K562 (cell line): ENCODE measurements at regions not wholly inside any gene's neighbourhood (a gene's known extent, or its start where the extent isn't known, plus 50 kb on each side); places are given as distances from the start of the nearest gene placed in this dataset.

Source experiments
- ATAC-seq: fragments of 200-7000 bp; cut with Tn5 transposase; 3 replicates; pipeline ENCODE4 v1.9.1; 2020; ENCODE audit warnings: moderate library complexity
- BruUV-seq: library from RNA; stranded (reverse); fragments of 400-500 nt; replicated peaks from 2 replicates; lab custom pipeline; 2021; lab: Mats Ljungman, UMichigan
- CTCF ChIA-PET: fragments of 300-600 bp; formaldehyde crosslinking; extraction: SDS; loops from one replicate; lab custom pipeline; 2021; ENCODE audit warnings: low intra/inter-chr PET ratio; lab: Yijun Ruan, JAX
- POLR2A ChIA-PET: fragments of 300-600, 350-650 bp; sonication (Branson Sonifier 250); formaldehyde crosslinking; extraction: SDS; loops from one replicate; lab custom pipeline; 2021; ENCODE audit warnings: antibody characterized with exemption, inconsistent platforms; lab: Yijun Ruan, JAX
- DNase-seq, 4 experiments: peaks; one replicate each; pipeline versions ENCODE4 v3.0.0 to v3.0.0-alpha.2; 2011 to 2018; ENCODE audit warnings: low spot score in 3 of 4, mixed read lengths in 3 of 4; ENCODE audit errors: extremely low read depth in 1 of 4
- FAIRE-seq: peaks from 2 replicates; lab custom pipeline; 2011; peaks lifted over from hg19 to GRCh38; lab: Jason Lieb, UNC
- H2AFZ ChIP-seq: 2 replicates; pipeline ENCODE4 v1.6.0; 2011; ENCODE audit warnings: low read depth, low read length, control low read depth, inconsistent platforms
- H3K27ac ChIP-seq: fragments of 200-600 bp; 3 replicates; pipeline ENCODE4 v1.8.0; 2011; ENCODE audit warnings: low read depth, mild to moderate bottlenecking, control low read depth, inconsistent platforms, low read length, moderate library complexity, mixed read lengths; ENCODE audit errors: extremely low read depth
- H3K27me3 ChIP-seq, 2 experiments: fragments of 300-600 bp in 1 of 2; 2 replicates in 1 of 2; 3 replicates in 1 of 2; pipeline versions ENCODE4 v1.6.0 to v1.8.0; 2011; ENCODE audit warnings: inconsistent platforms in 2 of 2, low read length in 2 of 2, mild to moderate bottlenecking in 1 of 2, mixed read lengths in 1 of 2, moderate library complexity in 1 of 2; ENCODE audit not compliant: control insufficient read depth in 2 of 2, insufficient read depth in 2 of 2
- H3K36me3 ChIP-seq: fragments of 300-600 bp; 3 replicates; pipeline ENCODE4 v1.8.0; 2011; ENCODE audit warnings: mild to moderate bottlenecking, low read length, inconsistent platforms; ENCODE audit not compliant: control insufficient read depth, insufficient read depth
- H3K4me1 ChIP-seq, 2 experiments: fragments of 200-600 bp in 1 of 2; replicated peaks in 1 of 2; 2 replicates in 1 of 2; 3 replicates in 1 of 2; pipeline versions ENCODE4 v1.5.1 to v1.8.0; 2011; ENCODE audit warnings: inconsistent platforms in 2 of 2, low read length in 2 of 2, mild to moderate bottlenecking in 1 of 2, mixed read lengths in 1 of 2, moderate library complexity in 1 of 2; ENCODE audit not compliant: control insufficient read depth in 2 of 2, insufficient read depth in 2 of 2
- H3K4me2 ChIP-seq: 2 replicates; pipeline ENCODE4 v1.6.1; 2011; ENCODE audit warnings: low read length, control low read depth, inconsistent platforms, mixed read lengths; ENCODE audit not compliant: insufficient read depth
- H3K4me3 ChIP-seq: fragments of 200-600 bp; sonication (generic), shearing (Covaris generic); 2 replicates; pipeline ENCODE4 v1.5.1; 2016; ENCODE audit warnings: control low read depth, inconsistent platforms
- H3K79me2 ChIP-seq: fragments of 200-600 bp; 3 replicates; pipeline ENCODE4 v1.8.0; 2011; ENCODE audit warnings: low read length, inconsistent platforms; ENCODE audit not compliant: control insufficient read depth, insufficient read depth
- H3K9ac ChIP-seq, 2 experiments: 2 replicates each; pipeline versions ENCODE4 v1.6.0 to v1.6.1; 2011; ENCODE audit warnings: low read depth in 2 of 2, low read length in 2 of 2, control low read depth in 1 of 2, inconsistent platforms in 1 of 2, mild to moderate bottlenecking in 1 of 2, mixed read lengths in 1 of 2; ENCODE audit not compliant: insufficient read depth in 1 of 2
- H3K9me1 ChIP-seq: one replicate; pipeline ENCODE4 v1.6.0; 2011; ENCODE audit warnings: inconsistent platforms, mild to moderate bottlenecking, low read length, moderate library complexity; ENCODE audit not compliant: control insufficient read depth, insufficient read depth
- H3K9me3 ChIP-seq: replicated peaks from 2 replicates; pipeline ENCODE4 v1.5.1; 2011; ENCODE audit warnings: low read depth, low read length, inconsistent platforms; ENCODE audit not compliant: control insufficient read depth, insufficient read depth
- H4K20me1 ChIP-seq: replicated peaks from 2 replicates; pipeline ENCODE4 v1.6.1; 2011; ENCODE audit warnings: low read length, inconsistent platforms, mixed read lengths; ENCODE audit not compliant: control insufficient read depth, insufficient read depth
- HDGF ChIP-seq: fragments of 450-650 bp; IDR thresholded peaks from 2 replicates; pipeline ENCODE4 v1.6.1; 2016
- PKNOX1 ChIP-seq: fragments of 450-650 bp; IDR thresholded peaks from 2 replicates; pipeline ENCODE4 v1.6.1; 2016
- PPARD ChIP-seq: fragments of 250-450 bp; sonication (Bioruptor Pico); IDR thresholded peaks from 2 replicates; pipeline ENCODE4 v1.8.0; 2022; ENCODE audit warnings: inconsistent platforms, mild to moderate bottlenecking, moderate library complexity
- ZBTB7A ChIP-seq: IDR thresholded peaks from 2 replicates; pipeline ENCODE4 v1.6.1; 2011; ENCODE audit warnings: low read depth, mild to moderate bottlenecking, low read length, moderate library complexity, borderline replicate concordance; ENCODE audit not compliant: control insufficient read depth
- ZNF277 ChIP-seq: fragments of 250-450 bp; sonication (Bioruptor Pico); IDR thresholded peaks from 2 replicates; pipeline ENCODE4 v1.8.0; 2022; ENCODE audit warnings: inconsistent platforms, mild to moderate bottlenecking, moderate library complexity, borderline replicate concordance
- ZNF583 ChIP-seq: fragments of 250-450 bp; sonication (Bioruptor Pico); IDR thresholded peaks from 2 replicates; pipeline ENCODE4 v1.4.0; 2020
- ZNF584 ChIP-seq: fragments of 200-800 bp; sonication (Bioruptor generic); IDR thresholded peaks from 2 replicates; pipeline ENCODE4 v1.6.1; 2016; ENCODE audit warnings: low read depth, mild to moderate bottlenecking, missing genetic modification characterization, missing compliant biosample characterization
- WGBS: fragments of 100-300 bp; shearing (Covaris generic); methylation state at CpG from one replicate; pipeline ENCODE4 v1.1.6; 2016; ENCODE audit warnings: low coverage, mixed read lengths; ENCODE audit not compliant: insufficient coverage; ENCODE audit errors: missing lambda C conversion rate; 5-methylcytosine and 5-hydroxymethylcytosine counted together
- in situ Hi-C: fragments of 300-500 bp; cut with MboI; formaldehyde crosslinking; loops from 4 replicates; pipeline ENCODE4 v1.15.0; 2018; ENCODE audit warnings: inconsistent platforms, mixed read lengths
- intact Hi-C: fragments of 100-400 bp; cut with micrococcal nuclease; formaldehyde crosslinking; loops from 2 replicates; pipeline ENCODE4 v1.14.2; 2022

GRCh38 chr10:63723741-63724140, 202.5 kb downstream of the REEP3 start:
- POLR2A ChIA-PET, result interaction anchor here (0.7 to 1.9 kb wide), 3 partner anchors 10 to 556 kb away, joined by 4 to 5 read pairs (median 5); no protein-coding TSS in a partner anchor
- CTCF ChIA-PET, result no interaction called here

More at GRCh38 chr10:63723741-63724140, 202.5 kb downstream of the REEP3 start:
- H3K4me2 ChIP-seq, result no peak overlapping the region
- FAIRE-seq (no peak), ATAC-seq (no peak; the same call in 2 of the 3 replicates), DNase-seq (no peak)
- H2AFZ ChIP-seq, result no peak overlapping the region
- H3K27ac ChIP-seq, result no peak overlapping the region
- no peaks in the 10 kb centered on the region for H3K9me1 ChIP-seq
- no peaks in the 10 kb centered on the region for H3K4me1 ChIP-seq
- no peaks in the 10 kb centered on the region for H3K9me3 ChIP-seq
- no peaks in the 10 kb centered on the region for H4K20me1 ChIP-seq
- 1% methylated on average over 7 of the region's 7 CpGs for WGBS
- TF ChIP-seq ZNF277 (no peak), HDGF (no peak), ZBTB7A (no peak), ZNF584 (CRISPR knock-in tag) (no peak), PPARD (CRISPR knock-in tag) (no peak), ZNF583 (CRISPR knock-in tag) (no peak), PKNOX1 (no peak)
- no peak overlapping the region for H3K4me3 ChIP-seq
- intact Hi-C loops, result loop anchor here (5.0 to 10.0 kb wide), 2 partner anchors 1129 to 1476 kb away; no protein-coding TSS in a partner anchor
- in situ Hi-C loops, result loop anchor here (5.0 kb wide), 2 partner anchors 91 to 561 kb away; no protein-coding TSS in a partner anchor
- 0 out of 4 replicates have a peak overlapping the region, but pooled peaks of 1 of the 2 experiments have one; percentile 45 for H3K9ac ChIP-seq
- H3K79me2 ChIP-seq, result no peaks in the 10 kb centered on the region
- no peaks in the 10 kb centered on the region for H3K36me3 ChIP-seq
- BruUV-seq, result no TSS peak
- H3K27me3 ChIP-seq, result peaks cover 3 to 22% of the 10 kb centered on the region in 2 experiments; a peak in 3 of 5 replicates
